Anterior cingulate cortex (tissue), 58 donors: ENCODE measurements at regions not wholly inside any gene's neighbourhood (a gene's known extent, or its start where the extent isn't known, plus 50 kb on each side); places are given as distances from the start of the nearest gene placed in this dataset.

Experiments used
- DNase-seq, 58 donors: peaks; one replicate each; lab custom pipeline; 2025; lab: John Stamatoyannopoulos, UW

DNA sequence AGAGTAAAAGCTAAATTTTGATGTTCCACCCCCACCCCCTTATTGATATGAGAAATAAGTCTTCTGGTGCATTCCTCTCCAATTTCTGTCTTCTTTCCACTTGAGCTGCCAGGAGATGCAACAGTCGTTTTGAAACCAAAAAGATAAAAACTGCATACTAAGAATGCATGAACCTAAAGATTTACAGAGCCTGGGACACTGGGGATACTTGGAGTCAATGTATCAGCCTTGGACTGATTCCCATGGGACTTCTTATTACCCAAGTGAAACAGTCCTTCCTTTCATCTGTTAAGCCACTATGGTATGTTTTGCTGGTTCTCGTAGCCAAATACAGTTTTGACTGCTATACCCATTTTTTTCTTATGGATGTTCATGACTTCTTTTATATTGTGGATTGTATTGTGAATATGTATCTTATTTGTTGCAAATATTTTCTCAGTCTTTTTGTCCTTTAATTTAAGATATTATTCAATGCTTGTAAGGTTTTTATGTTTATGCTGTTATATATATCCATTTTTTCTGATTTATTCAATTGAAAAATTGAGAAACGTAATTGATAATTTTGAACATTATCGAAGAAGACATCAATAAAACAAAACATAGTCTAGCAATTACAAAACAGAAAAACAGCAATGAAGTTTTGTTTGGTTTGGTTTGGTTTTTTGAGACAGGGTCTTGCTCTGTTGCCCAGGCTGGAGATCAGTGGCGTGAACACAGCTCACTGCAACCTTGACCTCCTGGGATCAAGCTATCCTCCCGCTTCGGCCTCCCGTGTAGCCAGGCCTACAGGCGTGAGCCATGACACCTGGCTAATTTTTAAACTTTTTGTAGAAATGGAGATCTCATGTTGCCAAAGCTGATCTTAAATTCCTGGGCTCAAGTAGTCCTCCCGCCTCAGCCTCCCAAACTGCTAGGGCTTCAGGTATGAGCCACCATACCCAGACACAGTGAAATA, 85.4 kb upstream of the ETV6 start:
- DNase-seq = no peak

GRCh38 chr12:11564984-11565651, 84.4 kb upstream of the ETV6 start:
- no peak for DNase-seq

DNA sequence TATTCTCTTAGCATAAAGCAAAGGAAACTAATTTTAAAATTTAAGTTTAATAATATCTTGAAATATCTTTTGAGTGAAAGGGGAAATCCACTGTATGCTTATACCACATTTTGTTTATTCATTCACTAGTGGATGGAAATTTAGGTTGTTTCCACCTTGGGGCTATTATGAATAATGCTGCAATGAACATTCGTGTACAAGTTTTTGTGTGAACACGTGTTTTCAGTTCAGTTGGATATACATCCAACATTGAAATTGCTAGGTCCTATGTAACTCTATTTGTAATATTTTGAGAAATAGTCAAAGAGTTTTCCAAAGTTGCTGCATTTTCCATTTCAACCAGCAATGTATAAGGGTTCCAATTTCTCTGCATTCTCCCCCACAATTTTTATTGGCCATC, 83.7 kb upstream of the ETV6 start:
- no peak for DNase-seq

- DNase-seq = no peak
These were observed 81.2 kb upstream of the ETV6 start for GRCh38 chr12:11568155-11568761.

GRCh38 chr12:11568762-11569478, 80.6 kb upstream of the ETV6 start:
- DNase-seq = no peak

DNA sequence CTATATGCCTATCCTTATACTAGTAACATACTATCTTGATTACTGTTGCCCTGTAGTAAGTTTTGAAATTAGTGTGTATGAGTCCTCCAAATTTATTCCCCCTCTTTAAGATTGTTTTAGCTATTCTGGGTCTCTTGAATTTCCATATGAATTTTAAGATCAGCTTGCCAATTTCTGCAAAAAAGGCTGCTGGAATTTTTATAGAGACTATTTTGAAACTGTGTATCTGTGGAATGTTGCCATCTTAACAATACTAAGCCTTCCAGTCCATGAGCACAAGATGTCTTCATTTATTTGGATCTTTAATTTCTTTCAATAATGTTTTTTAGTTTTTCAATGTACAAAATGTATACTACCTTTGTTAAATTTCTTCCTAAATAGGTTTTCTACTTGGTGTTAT, 79.8 kb upstream of the ETV6 start:
- no peak for DNase-seq

- DNase-seq = no peak
These were observed 75.6 kb upstream of the ETV6 start for GRCh38 chr12:11573880-11574279.

- DNase-seq = no peak
These were observed 73.4 kb upstream of the ETV6 start for GRCh38 chr12:11576104-11576503.

DNA sequence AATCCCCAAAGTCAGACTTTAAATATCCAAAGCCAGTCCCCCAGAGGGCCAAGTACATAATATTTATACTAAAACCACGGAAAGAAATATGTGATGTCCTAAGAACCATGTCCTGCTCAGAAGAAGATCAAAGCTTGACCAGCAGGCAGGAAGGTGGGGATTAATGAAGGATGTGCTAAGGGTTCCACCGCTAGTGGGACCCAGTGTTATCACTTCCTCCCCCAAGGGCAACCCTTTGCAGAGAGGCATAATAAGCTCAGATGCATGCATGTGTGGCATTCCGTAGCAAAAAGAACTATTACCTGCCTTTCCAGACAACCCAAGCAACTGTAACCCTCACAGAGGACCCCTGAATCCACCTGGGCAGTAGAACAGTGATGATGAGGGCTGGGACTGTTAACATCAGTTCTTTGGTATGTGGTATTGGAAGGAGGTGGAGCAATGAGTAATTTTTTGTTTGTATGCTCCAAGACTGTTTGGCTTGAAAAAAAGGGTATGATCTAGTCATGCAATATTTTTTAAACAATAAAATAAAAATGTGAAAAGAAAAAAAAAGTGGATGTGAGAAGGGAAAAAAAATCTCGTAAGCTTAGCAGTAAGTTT, 71.7 kb upstream of the ETV6 start:
- no peak for DNase-seq

DNA sequence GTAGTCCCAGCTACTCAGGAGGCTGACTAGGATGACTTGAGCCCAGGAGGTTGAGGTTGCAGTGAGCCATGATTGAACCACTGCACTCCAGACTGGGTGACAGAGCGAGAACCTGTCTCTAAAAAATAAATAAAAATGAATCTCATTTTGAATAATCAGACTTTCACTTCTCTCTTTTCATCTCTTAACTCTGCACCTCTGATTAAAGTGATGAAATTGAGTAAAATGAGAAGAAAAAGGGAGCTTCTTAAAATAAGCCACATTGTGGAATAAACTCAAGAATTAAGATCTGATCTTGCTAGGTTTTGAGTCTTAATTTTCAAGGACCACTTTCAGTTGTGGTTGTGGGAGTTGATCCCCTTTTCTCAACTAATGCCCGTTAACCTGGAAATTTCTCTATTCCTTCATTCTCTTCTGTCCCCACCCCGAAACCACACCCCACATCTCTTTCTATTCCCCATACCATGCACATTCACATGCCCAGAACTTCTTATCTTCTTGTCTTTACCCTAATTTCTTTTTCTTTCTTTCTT, 70.9 kb upstream of the ETV6 start:
- DNase-seq = no peak

DNA sequence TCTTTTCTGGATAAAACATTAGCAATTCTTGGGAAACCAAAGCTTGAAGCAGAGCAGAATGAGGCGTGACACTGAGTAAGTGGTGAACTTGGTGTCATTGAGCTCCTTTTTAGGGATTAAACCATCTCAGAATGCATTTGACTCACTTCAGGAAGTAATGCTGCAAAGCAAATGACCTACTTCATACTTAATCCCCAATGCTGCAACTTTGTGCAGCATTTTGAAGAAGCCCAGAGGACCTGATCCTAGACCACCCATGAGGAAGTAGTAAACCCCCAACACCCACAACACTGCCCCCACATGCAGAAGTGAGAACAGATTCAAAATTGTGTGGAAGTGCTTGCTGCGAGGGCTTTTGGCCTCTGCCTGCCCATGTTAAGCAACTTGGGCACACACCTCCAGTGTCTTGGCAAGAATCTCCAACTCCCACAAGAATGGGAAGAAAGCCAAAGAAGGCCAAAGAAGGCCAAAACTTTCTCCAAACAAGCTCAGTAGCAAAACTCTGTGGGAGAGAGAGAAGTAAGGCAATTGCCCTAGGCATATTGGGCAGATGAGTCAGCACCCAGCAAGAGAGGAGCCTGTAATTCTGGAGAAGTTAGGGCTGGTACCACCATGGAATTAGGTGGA, 69.2 kb upstream of the ETV6 start:
- peak in 8 of 58 donors; percentile 1 to 50 (median 12) for DNase-seq

DNA sequence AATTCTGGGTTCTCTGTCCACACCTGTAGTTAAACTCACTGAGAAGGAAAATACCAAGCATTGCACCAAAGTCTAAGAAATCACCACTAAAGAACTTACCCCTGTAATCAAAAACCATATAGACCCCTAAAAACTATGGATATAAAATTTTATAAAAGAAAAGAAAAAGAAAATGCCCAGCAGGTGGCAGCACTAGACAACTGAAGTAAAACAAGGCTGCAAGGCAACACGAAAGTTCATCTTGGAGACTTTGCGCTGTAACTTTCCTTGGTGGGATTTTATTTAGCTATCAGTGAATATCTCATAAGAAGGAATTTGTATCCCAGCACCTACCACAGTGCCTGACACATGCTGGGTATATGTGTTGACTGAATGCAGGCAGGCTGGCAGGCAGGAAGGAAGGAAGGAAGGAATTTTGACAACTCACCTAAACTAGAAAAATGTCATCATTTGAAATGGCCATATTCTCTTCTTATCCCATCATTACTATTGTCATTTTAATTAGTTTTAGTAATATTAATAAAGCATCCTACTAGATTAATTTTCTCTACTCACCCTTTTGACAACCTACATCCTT, 68.2 kb upstream of the ETV6 start:
- DNase-seq = peak in 27 of 58 donors; percentile 2 to 81 (median 23)

- DNase-seq = no peak
These were observed 65.1 kb upstream of the ETV6 start for GRCh38 chr12:11584221-11584855.

DNA sequence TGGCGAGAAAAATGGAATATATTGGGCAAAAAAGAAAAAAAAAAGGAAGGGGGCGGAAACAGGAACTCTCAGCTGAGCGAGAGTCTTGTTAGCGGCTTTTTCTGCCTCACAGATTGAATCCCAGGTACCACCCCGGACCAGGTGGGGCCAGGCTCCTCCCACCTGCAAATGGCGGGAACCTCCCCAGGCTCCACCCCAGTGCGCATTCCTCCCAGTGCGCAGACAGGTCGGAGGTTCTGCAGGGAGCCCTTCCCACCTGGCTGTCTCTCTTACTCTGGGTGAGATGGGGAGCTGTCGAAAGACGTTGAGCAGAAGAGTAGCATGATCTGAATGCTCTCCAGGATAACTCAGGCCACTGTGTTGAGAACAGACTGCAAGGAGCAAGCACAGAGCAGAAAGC, 57.0 kb upstream of the ETV6 start:
- no peak for DNase-seq

DNA sequence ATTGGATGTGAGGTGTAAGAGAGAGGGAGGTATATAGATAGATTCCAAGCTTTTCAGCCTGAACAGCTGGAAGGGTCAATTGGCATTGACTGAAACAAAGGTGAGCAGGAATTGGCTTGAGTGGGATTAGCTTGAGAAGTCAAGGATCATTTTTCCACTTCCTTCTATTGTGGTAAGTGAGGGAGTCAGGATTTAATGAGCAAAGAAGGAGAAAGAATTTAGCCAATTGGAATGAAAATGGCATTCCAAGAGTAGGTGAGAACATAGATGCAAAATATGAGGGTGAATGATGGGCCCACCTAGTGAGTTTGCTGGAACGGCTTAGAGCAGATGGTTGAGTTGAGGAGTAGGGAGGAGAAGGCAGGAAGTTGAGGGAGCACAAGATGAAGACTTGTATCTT, 56.5 kb upstream of the ETV6 start:
- DNase-seq = no peak

DNA sequence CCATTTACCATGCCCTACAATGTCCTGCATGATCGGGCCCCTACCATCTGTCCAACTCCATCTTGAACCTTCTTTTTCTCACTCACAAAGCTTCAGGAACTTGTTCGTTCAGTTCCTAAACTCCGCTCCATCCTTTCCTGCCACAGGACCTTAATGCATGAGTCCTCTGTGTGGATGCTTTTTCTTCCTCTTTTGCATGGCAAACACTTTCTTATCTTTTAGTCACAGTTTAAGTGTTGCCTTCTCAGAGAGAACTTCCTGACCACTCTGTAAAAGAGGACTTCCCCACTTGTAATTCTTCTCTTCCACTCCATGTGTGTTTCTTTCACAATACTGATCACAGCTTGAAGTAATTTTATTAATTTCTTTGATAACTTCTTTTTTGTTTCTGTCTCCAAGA, 54.4 kb upstream of the ETV6 start:
- DNase-seq = no peak

DNA sequence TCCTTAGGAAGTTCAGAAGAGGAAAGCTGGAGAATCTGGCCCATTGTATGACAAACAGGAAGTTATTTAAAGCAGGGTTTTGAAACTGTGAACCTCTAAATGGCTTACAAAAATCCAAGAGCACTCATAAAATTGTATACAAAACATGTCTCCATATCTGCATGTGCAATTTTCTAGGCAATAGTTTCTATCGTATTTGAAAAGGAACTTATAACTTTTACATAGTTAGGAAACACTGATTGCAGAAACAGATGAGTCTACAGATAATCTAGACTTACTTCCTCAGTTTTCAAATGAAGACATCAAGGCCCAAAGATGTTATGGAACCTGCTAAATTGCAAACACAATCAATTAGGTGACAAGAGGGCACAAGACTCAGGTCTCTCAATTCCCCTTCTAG, 53.3 kb upstream of the ETV6 start:
- DNase-seq = no peak

DNA sequence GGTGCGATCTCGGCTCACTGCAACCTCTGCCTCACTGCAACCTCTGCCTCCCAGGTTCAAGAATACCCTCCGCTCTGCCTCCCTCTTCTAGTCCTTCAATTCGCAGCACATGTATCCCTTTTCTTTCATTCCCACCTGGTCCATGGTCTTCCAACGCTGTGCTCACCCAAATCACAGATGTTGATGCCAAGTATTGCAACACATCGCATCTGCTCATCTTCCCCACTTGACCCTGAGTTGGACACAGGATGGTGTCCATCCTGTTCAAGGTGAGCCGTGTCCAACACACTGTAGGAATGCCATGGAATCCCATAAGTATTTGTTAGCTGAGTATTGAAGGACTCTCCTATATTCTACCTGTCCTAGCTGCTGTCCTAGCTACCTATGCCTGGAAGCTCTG, 50.6 kb upstream of the ETV6 start:
- no peak for DNase-seq
